ENCODE measurements at regions not wholly inside any gene's neighbourhood (a gene's known extent, or its start where the extent isn't known, plus 50 kb on each side); places are given as distances from the start of the nearest gene placed in this dataset.
A peak's percentile ranks its signal among the peaks of the same experiment; 100 is the strongest.
"Not testable (repeated sequence)": the region's sequence is repeated elsewhere in the genome, so short reads cannot be mapped to it uniquely, and the experiment has no call there.

DNA sequence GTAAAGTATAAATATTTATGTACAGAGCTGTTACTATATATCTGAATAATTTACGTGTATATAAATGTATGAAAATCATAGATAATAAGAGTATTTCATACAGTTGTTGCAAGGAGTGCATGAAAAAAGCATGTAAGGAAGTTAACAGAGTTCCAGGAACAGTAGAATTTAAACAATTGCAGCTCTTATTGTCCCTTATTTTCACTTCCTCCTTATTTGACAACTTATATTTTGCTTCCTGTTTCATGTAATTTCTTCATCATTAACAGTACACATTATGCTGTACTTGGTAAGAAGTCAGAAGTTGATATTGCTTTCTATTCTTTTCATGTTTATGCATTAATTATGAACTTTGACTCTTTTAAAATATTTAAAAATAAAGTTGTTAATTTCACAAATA, 681.5 kb downstream of the LRRIQ3 start:
- no peak for DNase-seq (ENCODE audit: low read depth in 4 of 4, low spot score in 3 of 4)

DNA sequence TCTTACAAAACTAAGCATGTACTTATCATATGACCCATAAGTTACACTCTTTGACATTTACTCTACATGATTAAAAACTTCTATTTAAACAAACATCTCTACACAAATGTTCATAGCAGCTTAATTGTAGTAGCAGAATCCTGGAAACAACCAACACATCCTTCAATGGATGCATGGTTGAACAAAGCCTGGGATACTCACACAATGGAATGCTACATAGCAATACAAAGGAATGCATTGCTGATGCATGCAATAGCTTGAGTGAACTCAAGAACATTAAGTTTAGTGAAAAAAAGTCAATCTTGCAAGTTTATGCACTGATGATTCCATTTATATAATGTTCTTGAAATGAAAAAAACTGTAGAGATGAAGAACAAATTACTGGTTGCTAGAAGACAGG, 686.9 kb downstream of the LRRIQ3 start:
- DNase-seq (ENCODE audit: low read depth in 4 of 4, low spot score in 3 of 4) = no peak

DNA sequence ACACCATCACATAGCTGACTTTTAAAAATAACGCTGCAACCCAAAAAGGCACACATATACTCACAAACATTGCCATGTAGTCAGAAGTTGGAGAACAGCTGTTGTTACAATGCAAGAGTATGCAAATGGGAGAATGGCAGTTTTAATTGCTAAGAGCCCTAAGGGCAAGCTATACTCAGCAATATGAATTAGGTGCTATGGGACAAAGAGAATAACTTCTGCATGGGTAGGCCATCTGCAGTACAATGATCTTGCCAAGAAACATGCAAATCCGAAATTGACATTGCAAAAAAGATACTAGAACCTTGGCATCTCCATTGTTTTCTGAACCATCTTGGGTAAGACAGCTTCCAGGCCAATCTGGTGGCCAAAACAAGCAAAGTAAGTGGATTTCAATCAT, 697.8 kb downstream of the LRRIQ3 start:
- no peak for DNase-seq (ENCODE audit: low read depth in 4 of 4, low spot score in 3 of 4)

DNA sequence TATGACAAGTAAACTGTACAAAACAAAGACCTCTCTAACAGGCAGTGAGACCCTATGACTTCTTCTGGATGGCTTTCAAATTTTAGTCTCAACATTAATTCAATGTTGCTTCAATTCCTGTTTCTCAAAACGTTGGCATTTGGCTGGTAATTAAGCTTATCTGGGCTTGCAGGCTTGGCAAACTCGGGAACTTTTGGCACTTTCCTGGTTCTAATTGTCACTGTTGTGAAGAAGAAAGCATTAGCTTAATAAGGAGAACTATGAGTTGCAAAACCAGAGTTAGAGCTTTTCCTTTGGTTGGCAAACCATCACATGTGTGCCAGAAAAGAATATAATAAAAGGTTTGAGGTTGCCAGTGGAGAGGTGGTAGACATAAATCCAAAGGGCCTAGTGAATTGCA, 698.3 kb downstream of the LRRIQ3 start:
- no peak for DNase-seq (ENCODE audit: low read depth in 4 of 4, low spot score in 3 of 4)

DNA sequence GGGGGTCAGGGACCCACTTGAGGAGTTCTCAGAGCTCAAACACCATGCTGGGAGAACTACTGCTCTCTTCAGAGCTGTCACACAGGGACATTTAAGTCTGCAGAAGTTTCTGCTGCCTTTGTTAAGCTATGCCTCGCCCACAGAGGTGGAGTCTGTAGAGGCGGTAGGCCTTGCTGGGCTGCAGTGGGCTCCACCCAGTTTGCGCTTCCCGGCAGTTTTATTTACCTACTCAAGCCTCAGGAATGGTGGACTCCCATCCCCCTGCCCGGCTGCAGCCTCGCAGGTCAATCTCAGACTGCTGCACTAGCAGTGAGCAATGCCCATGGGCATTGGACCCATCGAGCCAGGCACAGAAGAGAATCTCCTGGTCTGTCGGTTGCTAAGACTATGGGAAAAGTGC, 706.4 kb downstream of the LRRIQ3 start:
- no peak for DNase-seq (ENCODE audit: low read depth in 4 of 4, low spot score in 3 of 4)

DNA sequence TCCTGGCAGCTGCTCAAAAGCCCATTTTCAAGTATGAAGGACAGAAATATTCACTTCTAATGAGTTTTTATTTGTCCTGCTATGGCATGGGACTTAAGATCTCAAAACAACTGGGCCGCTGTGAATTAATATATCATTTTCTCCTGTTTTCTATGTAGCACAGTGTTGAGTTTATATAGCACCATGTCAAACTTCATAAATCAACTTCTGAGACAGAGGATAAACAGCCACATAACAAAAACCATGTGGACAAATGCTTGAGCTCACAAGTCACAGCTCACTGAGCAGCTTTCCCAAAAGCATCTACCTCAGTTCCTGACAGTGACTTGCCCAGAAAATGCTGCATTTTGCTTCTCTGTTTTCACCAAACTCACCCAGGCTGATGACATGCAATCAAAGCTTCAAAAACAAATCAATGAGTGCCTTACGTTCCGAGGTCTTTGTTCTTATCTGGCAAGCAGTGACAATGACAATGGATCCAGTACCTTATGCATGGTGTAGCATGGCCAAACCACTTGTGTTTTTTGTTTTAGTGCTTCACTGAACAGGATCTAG, 722.6 kb downstream of the LRRIQ3 start:
- DNase-seq (ENCODE audit: low read depth in 4 of 4, low spot score in 3 of 4) = peak in 1 of 4 donors; percentile 1

DNA sequence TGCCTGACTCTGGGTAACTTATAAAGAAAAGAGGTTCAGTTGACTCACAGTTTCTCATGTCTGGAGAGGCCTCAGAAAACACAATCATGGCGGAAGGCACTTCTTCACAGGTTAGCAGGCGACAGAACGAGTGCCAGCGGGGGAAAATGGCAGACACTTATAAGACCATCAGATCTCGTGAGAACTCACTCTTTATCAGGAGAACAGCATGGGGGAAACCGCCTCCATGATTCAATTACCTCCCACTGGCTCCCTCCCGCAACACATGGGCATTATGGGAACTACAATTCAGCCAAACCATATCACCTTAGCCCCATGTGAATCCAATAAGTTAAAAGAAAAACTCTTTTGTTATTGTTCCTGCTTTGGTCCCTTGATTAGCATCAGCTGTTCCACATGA, 725.2 kb downstream of the LRRIQ3 start:
- DNase-seq (ENCODE audit: low read depth in 4 of 4, low spot score in 3 of 4) = no peak

DNA sequence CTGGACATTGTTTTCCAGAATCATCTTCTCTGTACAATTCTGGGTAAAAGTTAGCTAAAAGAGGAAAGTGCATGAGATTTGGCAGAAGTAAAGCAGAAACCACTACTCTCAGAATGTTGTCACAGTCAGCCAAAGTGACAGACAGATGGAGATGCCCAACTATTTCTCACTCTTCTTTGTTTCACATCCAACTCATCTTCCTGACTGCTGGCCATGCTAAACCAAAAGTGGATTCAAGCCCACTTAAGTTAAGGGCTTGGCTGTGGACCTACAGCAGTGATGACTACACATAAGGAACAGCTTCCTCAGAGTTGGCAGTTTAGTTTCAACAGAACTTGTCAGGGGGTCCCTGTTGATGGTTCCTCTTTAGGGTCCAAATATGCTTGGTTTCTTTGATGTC, 730.2 kb downstream of the LRRIQ3 start:
- DNase-seq (ENCODE audit: low read depth in 4 of 4, low spot score in 3 of 4) = no peak

DNA sequence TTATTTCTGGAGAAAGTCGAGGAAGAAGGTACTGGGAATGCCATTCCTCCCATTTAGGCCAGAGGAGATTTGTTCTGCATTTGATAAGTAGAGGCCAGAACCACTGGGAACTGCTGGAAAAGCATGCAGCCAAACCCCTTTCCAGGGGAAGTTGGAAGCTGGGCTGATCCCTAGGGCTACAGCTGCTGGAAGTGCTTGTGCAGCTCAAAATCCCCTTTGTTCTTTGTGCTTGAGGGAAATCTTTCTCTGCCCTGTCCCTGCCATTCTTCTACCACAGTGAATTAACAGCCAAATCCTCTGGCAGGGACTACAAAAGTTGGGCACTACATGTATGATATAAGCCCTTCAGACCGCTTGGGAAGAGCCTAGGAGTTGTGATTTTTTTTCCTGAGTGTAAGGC, 734.1 kb downstream of the LRRIQ3 start:
- DNase-seq (ENCODE audit: low read depth in 4 of 4, low spot score in 3 of 4) = no peak

DNA sequence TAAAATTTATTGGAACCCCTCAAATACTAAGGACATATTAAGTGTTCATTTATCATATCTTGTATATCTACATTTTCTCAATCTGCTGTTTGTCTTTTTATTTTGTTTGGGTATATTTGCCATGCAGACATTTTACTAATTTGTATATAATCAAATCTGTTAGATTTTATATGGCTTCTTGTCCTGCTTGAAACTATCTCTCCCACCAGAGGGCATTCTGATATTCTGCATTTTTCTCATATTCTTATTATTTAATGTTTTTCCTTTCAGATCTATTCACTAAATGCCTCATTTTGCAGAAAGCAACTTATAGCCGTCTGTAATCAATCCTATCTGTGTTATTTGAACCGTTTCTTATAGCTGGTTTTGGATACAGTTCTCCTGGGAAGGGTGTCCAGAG, 745.5 kb downstream of the LRRIQ3 start:
- DNase-seq (ENCODE audit: low read depth in 4 of 4, low spot score in 3 of 4) = no peak

DNA sequence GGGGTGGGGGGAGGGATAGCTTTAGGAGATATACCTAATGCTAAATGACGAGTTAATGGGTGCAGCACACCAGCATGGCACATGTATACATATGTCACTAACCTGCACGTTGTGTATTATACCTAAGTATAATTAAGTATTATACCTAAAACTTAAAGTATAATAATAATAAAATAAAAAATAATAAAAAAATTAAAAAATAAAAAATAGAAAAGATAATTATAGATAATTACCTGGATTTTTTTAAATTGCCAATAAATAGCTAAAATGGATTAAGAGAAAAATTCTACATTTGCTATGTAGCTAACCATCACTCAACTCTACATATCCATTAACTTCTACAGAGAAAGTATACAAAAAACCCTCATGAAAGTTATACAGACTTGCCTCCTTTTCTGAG, 747.3 kb downstream of the LRRIQ3 start:
- not testable (repeated sequence) for DNase-seq (ENCODE audit: low read depth in 4 of 4, low spot score in 3 of 4)

DNA sequence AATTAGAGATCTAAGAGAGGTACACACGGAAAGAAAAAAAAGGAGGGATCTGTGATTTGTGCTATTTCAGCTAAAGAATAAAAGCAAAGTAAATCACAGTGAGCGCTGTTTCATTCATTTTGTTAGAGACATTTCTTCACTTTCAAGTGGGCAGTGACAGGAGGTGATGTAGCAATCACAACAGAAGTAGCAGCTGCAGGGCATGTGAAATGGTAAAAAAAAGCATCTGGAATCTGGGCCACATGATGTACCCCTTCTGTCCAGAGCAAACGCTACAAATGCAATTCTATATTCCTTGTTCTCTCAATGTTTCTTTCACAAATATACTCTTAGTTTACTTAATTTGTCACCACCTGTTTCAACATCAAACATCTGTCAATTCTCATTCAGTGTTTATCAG, 786.5 kb downstream of the LRRIQ3 start:
- DNase-seq (ENCODE audit: low read depth in 4 of 4, low spot score in 3 of 4) = no peak

DNA sequence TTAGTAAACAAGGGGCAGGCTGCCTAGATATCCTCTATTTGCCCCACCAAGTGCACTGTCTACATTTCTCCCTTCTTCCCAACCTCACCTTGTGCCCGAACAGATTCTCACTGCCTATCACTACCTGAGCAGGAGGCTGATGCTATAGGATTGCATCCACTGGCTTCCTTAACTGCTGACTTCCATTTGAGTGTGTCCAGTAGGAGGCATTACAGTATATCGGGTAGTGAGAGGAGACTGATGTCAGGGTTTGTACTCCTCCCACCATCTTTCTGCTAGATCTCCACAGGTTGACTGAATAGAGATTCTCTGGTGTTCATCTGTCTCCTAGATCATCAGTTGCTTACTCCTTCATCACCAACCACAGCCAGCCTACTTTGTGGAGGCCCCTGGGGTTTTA, 796.3 kb downstream of the LRRIQ3 start:
- no peak for DNase-seq (ENCODE audit: low read depth in 4 of 4, low spot score in 3 of 4)

DNA sequence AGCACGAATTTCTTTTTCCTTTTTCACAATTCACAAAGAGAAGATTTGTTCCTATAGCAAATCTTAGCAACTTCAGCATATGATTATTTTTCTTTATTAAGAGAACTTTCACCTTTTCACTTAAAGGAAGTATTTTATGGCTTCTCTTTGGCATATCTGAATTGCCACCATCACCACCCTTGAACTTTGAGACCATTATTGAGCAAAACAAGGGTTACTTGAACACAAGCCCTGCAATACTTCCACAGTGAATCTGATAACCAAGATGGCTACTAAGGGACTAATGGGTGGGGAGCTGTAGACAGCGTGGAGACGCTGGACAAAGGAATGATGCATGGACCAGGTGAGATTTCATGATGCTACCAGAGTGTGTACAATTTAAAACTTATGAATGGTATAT, 815.0 kb downstream of the LRRIQ3 start:
- no peak for DNase-seq (ENCODE audit: low read depth in 4 of 4, low spot score in 3 of 4)

DNA sequence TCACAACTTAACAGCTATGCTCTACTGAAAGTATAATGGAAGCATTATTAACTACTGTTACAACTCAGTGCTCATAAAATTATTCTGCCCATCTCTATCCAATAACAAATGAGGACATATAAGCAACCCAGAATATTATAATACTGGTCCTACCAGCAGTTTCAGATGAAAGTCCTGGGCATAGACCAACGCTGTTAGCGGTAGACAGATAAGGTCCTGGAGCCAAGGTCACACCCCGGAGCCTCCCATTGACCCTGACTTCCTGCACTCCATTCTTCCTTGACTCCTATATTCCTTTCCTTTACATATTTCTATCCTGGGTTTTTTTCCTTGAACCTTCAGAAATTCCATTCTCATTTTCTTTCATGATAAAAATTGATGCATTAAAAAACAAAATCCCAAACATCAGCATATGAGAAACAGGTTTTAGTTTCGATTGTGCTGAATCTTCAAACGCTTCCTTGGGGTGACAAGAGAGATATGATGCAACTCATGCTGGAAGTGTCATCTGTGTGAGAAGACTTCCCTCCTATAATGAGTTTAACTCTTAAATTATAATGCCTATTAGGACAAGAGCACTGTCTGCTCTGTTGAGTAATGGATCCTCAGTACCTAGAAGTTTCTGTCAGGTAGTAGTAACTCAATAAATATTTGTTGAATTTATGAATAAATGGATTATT, 831.1 kb downstream of the LRRIQ3 start:
- DNase-seq (ENCODE audit: low read depth in 4 of 4, low spot score in 3 of 4) = no peak

DNA sequence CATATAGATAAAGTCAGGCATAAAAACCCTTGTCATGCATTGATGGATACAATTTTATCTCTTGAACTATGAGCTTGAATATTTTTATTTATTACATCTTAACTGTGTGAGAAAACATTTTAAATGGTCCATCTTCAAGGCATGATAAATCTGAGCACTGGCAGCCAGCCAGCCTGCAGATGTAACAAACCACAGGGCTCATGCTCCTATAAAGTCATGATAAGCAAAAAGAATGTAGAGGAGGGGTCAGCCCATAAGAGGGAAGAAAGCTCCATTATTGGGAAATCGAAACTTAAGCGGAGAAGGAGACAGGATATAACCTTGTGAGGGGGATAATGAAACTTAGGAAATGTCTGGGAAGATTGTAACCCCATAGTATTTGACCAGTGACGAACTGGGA, 839.0 kb downstream of the LRRIQ3 start:
- no peak for DNase-seq (ENCODE audit: low read depth in 4 of 4, low spot score in 3 of 4)

DNA sequence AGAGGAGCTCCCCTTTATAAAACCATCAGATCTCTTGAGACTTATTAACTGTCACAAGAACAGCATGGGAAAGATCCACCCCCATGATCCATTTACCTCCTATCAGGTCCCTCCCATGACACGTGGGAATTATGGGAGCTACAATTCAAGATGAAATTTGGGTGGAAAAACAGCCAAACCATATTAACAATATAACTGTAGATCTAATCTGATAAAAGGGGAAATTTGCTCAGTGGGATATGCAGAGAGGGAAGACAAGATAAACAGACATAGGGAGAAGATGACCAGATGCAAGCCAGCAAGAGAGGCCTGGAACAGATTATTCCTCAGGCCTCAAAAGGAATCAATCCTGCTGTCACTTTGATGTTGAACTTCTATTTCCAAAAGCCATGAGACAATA, 841.5 kb downstream of the LRRIQ3 start:
- no peak for DNase-seq (ENCODE audit: low read depth in 4 of 4, low spot score in 3 of 4)

DNA sequence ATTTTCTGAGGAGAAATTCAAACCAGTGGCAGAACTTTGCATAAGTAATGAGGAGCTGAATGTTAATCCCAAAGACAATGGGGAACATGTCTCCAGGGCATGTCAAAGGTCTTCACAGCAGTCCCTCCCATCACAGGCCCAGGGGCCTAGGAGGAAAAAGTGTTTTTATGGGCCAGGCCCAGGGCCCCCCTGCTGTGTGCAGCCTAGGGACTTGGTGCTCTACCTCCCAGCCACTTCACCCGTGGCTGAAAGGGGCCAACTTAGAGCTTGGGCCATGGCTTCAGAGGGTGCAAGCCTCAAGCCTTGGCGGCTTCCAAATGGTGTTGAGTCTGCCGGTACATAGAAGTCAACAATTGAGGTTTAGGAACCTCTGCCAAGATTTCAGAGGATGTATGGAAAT, 854.0 kb downstream of the LRRIQ3 start:
- DNase-seq (ENCODE audit: low read depth in 4 of 4, low spot score in 3 of 4) = no peak

DNA sequence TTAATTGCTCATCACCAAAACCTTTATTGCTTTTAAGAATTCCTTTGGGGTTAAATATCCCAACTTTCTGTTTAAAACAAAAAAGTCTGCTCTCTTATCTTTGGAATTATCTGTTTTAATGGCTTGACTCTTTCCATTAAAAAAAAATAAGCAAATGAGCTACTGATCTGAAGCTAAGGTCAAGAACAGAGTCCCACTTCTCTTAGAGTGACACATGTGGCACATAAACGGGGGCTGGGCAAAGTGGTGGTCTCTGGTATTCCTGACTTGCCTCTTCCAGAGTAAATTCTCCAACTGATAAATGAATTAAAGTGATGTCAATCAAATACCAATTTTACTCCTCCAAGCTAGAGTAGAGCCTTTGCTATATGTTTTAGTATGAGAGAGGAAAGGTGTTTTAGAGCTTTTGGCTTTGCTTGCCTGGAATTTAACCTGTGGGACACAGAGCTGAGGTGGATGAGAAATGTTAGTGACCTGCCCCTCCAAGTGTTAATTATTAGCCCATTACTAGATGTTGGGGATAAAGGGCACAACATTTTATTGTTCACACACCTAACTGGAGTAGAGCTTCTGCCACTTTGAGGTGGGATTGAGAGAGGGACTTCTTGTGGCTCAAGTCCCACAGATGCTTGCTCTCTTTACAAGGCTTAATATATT, 864.0 kb downstream of the LRRIQ3 start:
- DNase-seq (ENCODE audit: low read depth in 4 of 4, low spot score in 3 of 4) = no peak

DNA sequence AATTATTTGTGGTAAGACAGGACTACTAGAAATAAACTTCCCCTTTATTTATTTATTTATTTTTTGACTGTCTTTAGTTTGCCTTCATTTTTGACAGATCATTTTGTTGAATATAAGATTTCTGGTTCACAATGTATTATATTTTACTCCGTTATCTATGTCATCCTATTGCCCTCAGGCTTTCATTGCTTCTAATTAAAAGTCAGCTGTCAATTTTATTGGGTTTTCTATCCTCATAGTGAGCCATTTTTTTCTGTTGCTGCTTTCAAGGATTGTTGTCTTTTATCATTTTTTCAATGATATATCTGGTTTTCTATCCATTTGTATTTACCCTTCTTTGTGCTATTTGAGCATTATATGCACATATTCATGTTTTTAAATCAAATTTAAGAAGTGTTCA, 866.2 kb downstream of the LRRIQ3 start:
- no peak for DNase-seq (ENCODE audit: low read depth in 4 of 4, low spot score in 3 of 4)

DNA sequence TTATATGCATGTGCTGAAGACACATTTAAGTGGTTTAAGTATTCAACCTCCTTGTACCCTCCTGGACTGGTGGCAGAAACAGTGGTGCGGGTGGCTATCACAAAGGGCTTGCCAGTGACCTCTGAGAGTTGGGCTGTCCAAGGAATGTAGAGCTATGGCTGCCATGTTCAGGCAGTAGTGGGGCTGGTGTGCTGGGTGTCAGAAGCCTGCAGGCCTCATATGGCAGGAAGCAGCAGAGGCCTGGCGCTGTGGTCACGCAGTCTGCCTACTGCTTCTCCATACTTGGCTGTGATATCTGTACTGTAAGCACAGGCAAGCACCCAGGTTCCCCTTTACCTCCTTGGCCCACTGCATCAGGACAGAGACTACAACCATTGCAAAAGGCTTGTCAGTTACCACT, 870.0 kb downstream of the LRRIQ3 start:
- no peak for DNase-seq (ENCODE audit: low read depth in 4 of 4, low spot score in 3 of 4)

DNA sequence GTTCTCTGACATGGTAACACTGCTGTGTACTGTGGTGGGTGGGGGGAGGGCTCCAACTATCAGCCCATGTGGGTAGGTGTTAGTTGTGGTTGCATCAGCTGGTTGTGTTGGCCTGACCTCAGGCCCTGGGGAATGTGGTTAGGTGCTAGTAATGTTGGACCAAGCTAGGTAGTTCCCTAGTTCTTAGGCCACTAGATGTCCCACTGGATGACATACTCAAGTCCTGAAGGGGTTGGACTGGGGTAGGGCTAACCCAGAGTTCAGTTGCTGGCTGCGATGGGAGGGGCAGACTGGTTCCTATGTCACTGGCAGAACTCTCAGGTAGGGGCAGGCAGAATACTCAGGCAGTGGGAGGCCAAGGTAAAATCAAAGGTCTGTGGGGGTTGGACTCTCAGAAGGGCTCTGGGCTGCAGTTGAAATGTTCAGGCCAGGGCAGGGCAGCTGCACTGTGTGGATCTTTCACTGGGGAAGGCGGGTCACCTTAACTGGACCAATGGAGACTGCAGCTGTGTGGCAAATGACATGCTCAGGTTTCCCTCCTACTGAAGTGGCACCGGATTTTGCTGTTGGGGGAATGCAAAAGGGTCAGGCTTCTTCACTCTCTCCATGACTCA, 870.7 kb downstream of the LRRIQ3 start:
- no peak for DNase-seq (ENCODE audit: low read depth in 4 of 4, low spot score in 3 of 4)
